Keratinocyte (primary cell): ENCODE measurements at regions not wholly inside any gene's neighbourhood (a gene's known extent, or its start where the extent isn't known, plus 50 kb on each side); places are given as distances from the start of the nearest gene placed in this dataset.

Source experiments
- DNase-seq: peaks from one replicate; pipeline ENCODE4 v3.0.0-alpha.2; 2011; ENCODE audit warnings: low read depth, missing footprints, low spot score
- FAIRE-seq: peaks from 2 replicates; lab custom pipeline; 2011; peaks lifted over from hg19 to GRCh38; lab: Jason Lieb, UNC
- H2AFZ ChIP-seq: 2 replicates; pipeline ENCODE4 v1.6.0; 2012; ENCODE audit warnings: low read length, control low read depth, inconsistent platforms; ENCODE audit not compliant: control insufficient read depth
- H3K27ac ChIP-seq: 2 replicates; pipeline ENCODE4 v1.5.1; 2011; ENCODE audit warnings: low read length; ENCODE audit not compliant: control insufficient read depth, insufficient read depth
- H3K27me3 ChIP-seq: 3 replicates; pipeline ENCODE4 v1.6.0; 2011; ENCODE audit warnings: low read length; ENCODE audit not compliant: control insufficient read depth, insufficient read depth; ENCODE audit errors: extremely low read depth
- H3K36me3 ChIP-seq, 2 experiments: 2 replicates in 1 of 2; 3 replicates in 1 of 2; pipeline ENCODE4 v1.5.1; 2011; ENCODE audit warnings: low read length in 2 of 2, mild to moderate bottlenecking in 1 of 2; ENCODE audit not compliant: control insufficient read depth in 2 of 2, insufficient read depth in 2 of 2; ENCODE audit errors: extremely low read depth in 1 of 2
- H3K4me1 ChIP-seq: 3 replicates; pipeline ENCODE4 v1.5.1; 2011; ENCODE audit warnings: low read length; ENCODE audit not compliant: control insufficient read depth, insufficient read depth; ENCODE audit errors: extremely low read depth
- H3K4me2 ChIP-seq: 3 replicates; pipeline ENCODE4 v1.6.0; 2011; ENCODE audit warnings: low read depth, low read length; ENCODE audit not compliant: control insufficient read depth, insufficient read depth; ENCODE audit errors: extremely low read depth
- H3K4me3 ChIP-seq, 3 experiments: fragments of 200-600 bp in 1 of 3; sonication (generic) in 1 of 3; 2 replicates in 2 of 3; 3 replicates in 1 of 3; pipeline ENCODE4 v1.5.1; 2011 to 2016; ENCODE audit warnings: low read length in 3 of 3, mild to moderate bottlenecking in 3 of 3, control low read depth in 2 of 3, inconsistent platforms in 1 of 3, low read depth in 1 of 3, mixed read lengths in 1 of 3, mixed run types in 1 of 3, moderate library complexity in 1 of 3; ENCODE audit not compliant: control insufficient read depth in 2 of 3, insufficient read depth in 2 of 3; ENCODE audit errors: extremely low read depth in 1 of 3
- H3K79me2 ChIP-seq: 2 replicates; pipeline ENCODE4 v1.6.0; 2012; ENCODE audit warnings: low read length; ENCODE audit not compliant: control insufficient read depth, insufficient read depth
- H3K9ac ChIP-seq: 3 replicates; pipeline ENCODE4 v1.6.0; 2011; ENCODE audit warnings: low read length; ENCODE audit not compliant: control insufficient read depth, insufficient read depth; ENCODE audit errors: extremely low read depth
- H3K9me1 ChIP-seq: 3 replicates; pipeline ENCODE4 v1.6.0; 2011; ENCODE audit warnings: low read length; ENCODE audit not compliant: control insufficient read depth, insufficient read depth; ENCODE audit errors: extremely low read depth
- H3K9me3 ChIP-seq: 2 replicates; pipeline ENCODE4 v1.5.1; 2012; ENCODE audit warnings: low read depth, low read length; ENCODE audit not compliant: control insufficient read depth
- H4K20me1 ChIP-seq: 3 replicates; pipeline ENCODE4 v1.6.0; 2011; ENCODE audit warnings: low read length; ENCODE audit not compliant: control insufficient read depth, insufficient read depth; ENCODE audit errors: extremely low read depth
- CTCF ChIP-seq, 3 experiments: IDR thresholded peaks in 1 of 3; conservative IDR thresholded peaks in 1 of 3; optimal IDR thresholded peaks in 1 of 3; 2 replicates in 2 of 3; 3 replicates in 1 of 3; pipeline versions ENCODE3 to v1.5.1; 2011; ENCODE audit warnings: low read length in 3 of 3, mild to moderate bottlenecking in 3 of 3, moderate library complexity in 2 of 3, control low read depth in 1 of 3, inconsistent platforms in 1 of 3; ENCODE audit not compliant: insufficient read depth in 2 of 3; ENCODE audit errors: extremely low read depth in 1 of 3
- EZH2 ChIP-seq: IDR thresholded peaks from one replicate; pipeline ENCODE4 v1.6.1; 2012; ENCODE audit warnings: inconsistent platforms, mild to moderate bottlenecking, low read length, moderate library complexity
- dilution Hi-C: fragments of 300-500 bp; cut with MboI; formaldehyde crosslinking; loops from one replicate; pipeline ENCODE4 v1.7.0; 2020; ENCODE audit warnings: low sequenced_read_pairs; ENCODE audit not compliant: extremely low pct_ligation_motif_present

GRCh38 chr15:81909011-81909358, 136.8 kb downstream of the MEX3B start:
- no peaks in the 10 kb centered on the region for H3K36me3 ChIP-seq
- H3K9me3 ChIP-seq = no peaks in the 10 kb centered on the region
- no peak for TF ChIP-seq EZH2
- TF ChIP-seq CTCF (optimal IDR thresholded peaks at IDR 0.05 in 1 of 3, IDR thresholded peaks at IDR 0.05 in 1 of 3, conservative IDR thresholded peaks at IDR 0.05 in 1 of 3; ENCODE audit: extremely low read depth in 1 of 3, insufficient read depth in 2 of 3, low read length in 3 of 3) = no peak
- dilution Hi-C loops = no loop called here
- no peaks in the 10 kb centered on the region for H3K4me1 ChIP-seq
- no peak overlapping the region for H3K4me2 ChIP-seq
- FAIRE-seq (no peak), DNase-seq (no peak)
- no peak overlapping the region for H2AFZ ChIP-seq
- no peaks in the 10 kb centered on the region for H3K9me1 ChIP-seq
- no peaks in the 10 kb centered on the region for H3K79me2 ChIP-seq
- no peak overlapping the region for H3K9ac ChIP-seq
- no peak overlapping the region for H3K4me3 ChIP-seq
- H4K20me1 ChIP-seq = no peaks in the 10 kb centered on the region
- no peak overlapping the region for H3K27ac ChIP-seq
- H3K27me3 ChIP-seq = no peaks in the 10 kb centered on the region

- dilution Hi-C loops = no loop called here
- no peaks in the 10 kb centered on the region for H3K9me3 ChIP-seq
- no peaks in the 10 kb centered on the region for H3K27me3 ChIP-seq
- H4K20me1 ChIP-seq = no peaks in the 10 kb centered on the region
- no peaks in the 10 kb centered on the region for H3K4me1 ChIP-seq
- no peaks in the 10 kb centered on the region for H3K79me2 ChIP-seq
- no peaks in the 10 kb centered on the region for H3K9me1 ChIP-seq
- H3K9ac ChIP-seq = no peak overlapping the region
- H2AFZ ChIP-seq = no peak overlapping the region
- no peak overlapping the region for H3K27ac ChIP-seq
- no peak for DNase-seq
- no peak overlapping the region for H3K4me2 ChIP-seq
- H3K36me3 ChIP-seq = no peaks in the 10 kb centered on the region
- FAIRE-seq = no peak
- no peak overlapping the region for H3K4me3 ChIP-seq
- no peak for TF ChIP-seq CTCF (optimal IDR thresholded peaks at IDR 0.05 in 1 of 3, IDR thresholded peaks at IDR 0.05 in 1 of 3, conservative IDR thresholded peaks at IDR 0.05 in 1 of 3; ENCODE audit: extremely low read depth in 1 of 3, insufficient read depth in 2 of 3, low read length in 3 of 3)
- TF ChIP-seq EZH2 = no peak
These were observed 137.7 kb downstream of the MEX3B start for GRCh38 chr15:81908111-81908510.
